DOHH2 (cell line): ENCODE measurements at regions not wholly inside any gene's neighbourhood (a gene's known extent, or its start where the extent isn't known, plus 50 kb on each side); places are given as distances from the start of the nearest gene placed in this dataset.

Experiments
- EZH2phosphoT487 ChIP-seq: fragments of 200-600 bp; sonication (generic); IDR thresholded peaks from 2 replicates; pipeline ENCODE4 v1.6.1; 2017; ENCODE audit warnings: borderline replicate concordance, mild to moderate bottlenecking, antibody characterized with exemption, low read length, moderate library complexity, mixed read lengths
- TF ChIP-seq, protein P1 (sequence below): fragments of 200-600 bp; sonication (generic); IDR thresholded peaks from one replicate; pipeline ENCODE4 v1.5.1; 2014; ENCODE audit warnings: antibody characterized with exemption, mild to moderate bottlenecking, low read depth, low read length; ENCODE audit not compliant: poor library complexity, severe bottlenecking

DNA sequence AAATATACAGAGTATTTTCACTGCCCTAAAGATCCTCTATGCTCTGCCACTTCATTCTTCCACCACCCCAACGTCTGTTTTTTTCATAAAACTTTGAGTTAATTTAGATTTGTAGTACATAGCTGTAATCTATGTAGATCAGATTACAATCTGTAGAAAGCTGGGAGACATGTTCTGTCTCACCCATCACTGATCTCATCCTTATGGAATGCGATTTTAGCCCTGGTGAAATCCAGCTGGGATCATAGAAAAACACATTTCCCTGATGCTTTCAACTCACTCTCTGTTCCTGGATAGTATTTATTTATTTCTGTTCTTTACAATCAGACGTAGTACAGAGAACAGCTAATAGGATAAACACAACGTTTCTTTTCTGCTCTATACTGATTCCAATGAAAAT is 521.0 kb downstream of the KIF20B start:
- TF ChIP-seq, protein P1, sequence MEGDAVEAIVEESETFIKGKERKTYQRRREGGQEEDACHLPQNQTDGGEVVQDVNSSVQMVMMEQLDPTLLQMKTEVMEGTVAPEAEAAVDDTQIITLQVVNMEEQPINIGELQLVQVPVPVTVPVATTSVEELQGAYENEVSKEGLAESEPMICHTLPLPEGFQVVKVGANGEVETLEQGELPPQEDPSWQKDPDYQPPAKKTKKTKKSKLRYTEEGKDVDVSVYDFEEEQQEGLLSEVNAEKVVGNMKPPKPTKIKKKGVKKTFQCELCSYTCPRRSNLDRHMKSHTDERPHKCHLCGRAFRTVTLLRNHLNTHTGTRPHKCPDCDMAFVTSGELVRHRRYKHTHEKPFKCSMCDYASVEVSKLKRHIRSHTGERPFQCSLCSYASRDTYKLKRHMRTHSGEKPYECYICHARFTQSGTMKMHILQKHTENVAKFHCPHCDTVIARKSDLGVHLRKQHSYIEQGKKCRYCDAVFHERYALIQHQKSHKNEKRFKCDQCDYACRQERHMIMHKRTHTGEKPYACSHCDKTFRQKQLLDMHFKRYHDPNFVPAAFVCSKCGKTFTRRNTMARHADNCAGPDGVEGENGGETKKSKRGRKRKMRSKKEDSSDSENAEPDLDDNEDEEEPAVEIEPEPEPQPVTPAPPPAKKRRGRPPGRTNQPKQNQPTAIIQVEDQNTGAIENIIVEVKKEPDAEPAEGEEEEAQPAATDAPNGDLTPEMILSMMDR: no peak
- TF ChIP-seq EZH2phosphoT487: no peak
